ENCODE measurements at regions not wholly inside any gene's neighbourhood (a gene's known extent, or its start where the extent isn't known, plus 50 kb on each side); places are given as distances from the start of the nearest gene placed in this dataset.
A peak's percentile ranks its signal among the peaks of the same experiment; 100 is the strongest.

- peak overlapping the region; percentile 63 for H3K27ac Mint-ChIP-seq
- Histone ChIP-seq H3K27ac (ENCODE audit: low read length in 2 of 2) (no peak overlapping the region), H3K4me1 (ENCODE audit: control insufficient read depth in 2 of 2, insufficient read depth in 2 of 2, low read length in 2 of 2) (peaks cover 35 to 54% of the 10 kb centered on the region in 2 donors), H3K36me3 (replicated peaks in 1 of 2; ENCODE audit: control extremely low read depth in 1 of 2, control insufficient read depth in 1 of 2, extremely low read depth in 1 of 2, insufficient read depth in 2 of 2, low read length in 1 of 2) (no peaks in the 10 kb centered on the region), H2AFZ (ENCODE audit: insufficient read depth, low read depth, low read length, poor library complexity, severe bottlenecking) (no peak overlapping the region), H4K20me1 (ENCODE audit: control insufficient read depth, insufficient read depth, low read length, poor library complexity, severe bottlenecking) (no peaks in the 10 kb centered on the region), H3K79me2 (ENCODE audit: control insufficient read depth, insufficient read depth, low read length) (no peaks in the 10 kb centered on the region), H3K4me3 (ENCODE audit: control extremely low read depth in 1 of 5, extremely low read depth in 1 of 5, insufficient read depth in 1 of 5, low read depth in 2 of 5, low read length in 4 of 5) (no peak overlapping the region), H3K9me3 (ENCODE audit: control extremely low read depth in 1 of 3, control insufficient read depth in 2 of 3, insufficient read depth in 1 of 3, low read length in 2 of 3) (peaks cover 0 to 7% (median 0%) of the 10 kb centered on the region in 3 donors), H3K9ac (ENCODE audit: low read length) (no peak overlapping the region), H3K27me3 (replicated peaks in 1 of 4; ENCODE audit: control extremely low read depth in 1 of 4, control insufficient read depth in 3 of 4, insufficient read depth in 4 of 4, low read length in 3 of 4) (no peaks in the 10 kb centered on the region), H3K4me2 (replicated peaks; ENCODE audit: low read depth, low read length, poor library complexity, severe bottlenecking) (peak overlapping the region; percentile 79)
- H3K27me3 Mint-ChIP-seq, result no peaks in the 10 kb centered on the region
- 92% methylated on average over 11 of the region's 11 CpGs for WGBS (ENCODE audit: insufficient coverage)
- H3K9me3 Mint-ChIP-seq (ENCODE audit: insufficient read depth), result no peaks in the 10 kb centered on the region
- peaks cover 48% of the 10 kb centered on the region for H3K4me1 Mint-ChIP-seq
- ChIA-PET CTCF (no interaction called here), POLR2A (no interaction called here)
- DNase-seq (no peak), ATAC-seq (ENCODE audit: low read depth) (no peak)
- TF ChIP-seq EZH2 (IDR thresholded peaks at IDR 0.05; ENCODE audit: borderline replicate concordance, insufficient read depth, low read depth, low read length, poor library complexity, severe bottlenecking), result no peak
- TF ChIP-seq, protein P1, sequence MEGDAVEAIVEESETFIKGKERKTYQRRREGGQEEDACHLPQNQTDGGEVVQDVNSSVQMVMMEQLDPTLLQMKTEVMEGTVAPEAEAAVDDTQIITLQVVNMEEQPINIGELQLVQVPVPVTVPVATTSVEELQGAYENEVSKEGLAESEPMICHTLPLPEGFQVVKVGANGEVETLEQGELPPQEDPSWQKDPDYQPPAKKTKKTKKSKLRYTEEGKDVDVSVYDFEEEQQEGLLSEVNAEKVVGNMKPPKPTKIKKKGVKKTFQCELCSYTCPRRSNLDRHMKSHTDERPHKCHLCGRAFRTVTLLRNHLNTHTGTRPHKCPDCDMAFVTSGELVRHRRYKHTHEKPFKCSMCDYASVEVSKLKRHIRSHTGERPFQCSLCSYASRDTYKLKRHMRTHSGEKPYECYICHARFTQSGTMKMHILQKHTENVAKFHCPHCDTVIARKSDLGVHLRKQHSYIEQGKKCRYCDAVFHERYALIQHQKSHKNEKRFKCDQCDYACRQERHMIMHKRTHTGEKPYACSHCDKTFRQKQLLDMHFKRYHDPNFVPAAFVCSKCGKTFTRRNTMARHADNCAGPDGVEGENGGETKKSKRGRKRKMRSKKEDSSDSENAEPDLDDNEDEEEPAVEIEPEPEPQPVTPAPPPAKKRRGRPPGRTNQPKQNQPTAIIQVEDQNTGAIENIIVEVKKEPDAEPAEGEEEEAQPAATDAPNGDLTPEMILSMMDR (IDR thresholded peaks at IDR 0.05), result no peak
- intact Hi-C loops (cut with micrococcal nuclease), result loop anchor here (5.0 kb wide), 2 partner anchors 60 to 115 kb away; partner anchors contain the start of gene MEF2A
- H3K4me3 Mint-ChIP-seq, result peak overlapping the region; percentile 75
Observed at GRCh38 chr15:99452010-99452409, 113.8 kb upstream of the MEF2A start.

GRCh38 chr15:99452728-99453636 lies 112.8 kb upstream of the MEF2A start:
- ATAC-seq (ENCODE audit: low read depth), result peak; percentile 80
- WGBS (ENCODE audit: insufficient coverage), result 36% methylated on average over 23 of the region's 24 CpGs

More at GRCh38 chr15:99452728-99453636, 112.8 kb upstream of the MEF2A start:
- Histone ChIP-seq H3K9me3 (ENCODE audit: control extremely low read depth in 1 of 3, control insufficient read depth in 2 of 3, insufficient read depth in 1 of 3, low read length in 2 of 3) (peaks cover 0 to 6% (median 2%) of the 10 kb centered on the region in 3 donors), H3K4me3 (ENCODE audit: control extremely low read depth in 1 of 5, extremely low read depth in 1 of 5, insufficient read depth in 1 of 5, low read depth in 2 of 5, low read length in 4 of 5) (peak overlapping the region in 4 of 5 experiments; percentile 24 to 49 (median 44)), H3K9ac (ENCODE audit: low read length) (peak overlapping the region; percentile 56), H3K27ac (ENCODE audit: low read length in 2 of 2) (peak overlapping the region in 1 of 2 donors; percentile 13), H3K36me3 (replicated peaks in 1 of 2; ENCODE audit: control extremely low read depth in 1 of 2, control insufficient read depth in 1 of 2, extremely low read depth in 1 of 2, insufficient read depth in 2 of 2, low read length in 1 of 2) (no peaks in the 10 kb centered on the region), H3K4me1 (ENCODE audit: control insufficient read depth in 2 of 2, insufficient read depth in 2 of 2, low read length in 2 of 2) (peaks cover 32 to 45% of the 10 kb centered on the region in 2 donors), H4K20me1 (ENCODE audit: control insufficient read depth, insufficient read depth, low read length, poor library complexity, severe bottlenecking) (no peaks in the 10 kb centered on the region), H2AFZ (ENCODE audit: insufficient read depth, low read depth, low read length, poor library complexity, severe bottlenecking) (peak overlapping the region; percentile 68), H3K79me2 (ENCODE audit: control insufficient read depth, insufficient read depth, low read length) (no peaks in the 10 kb centered on the region), H3K27me3 (replicated peaks in 1 of 4; ENCODE audit: control extremely low read depth in 1 of 4, control insufficient read depth in 3 of 4, insufficient read depth in 4 of 4, low read length in 3 of 4) (no peaks in the 10 kb centered on the region), H3K4me2 (replicated peaks; ENCODE audit: low read depth, low read length, poor library complexity, severe bottlenecking) (peak overlapping the region; percentile 79)
- Mint-ChIP-seq H3K4me1 (peaks cover 46% of the 10 kb centered on the region), H3K4me3 (peak overlapping the region; percentile 75), H3K27ac (peak overlapping the region; percentile 50), H3K27me3 (no peaks in the 10 kb centered on the region), H3K9me3 (ENCODE audit: insufficient read depth) (peaks cover 5% of the 10 kb centered on the region)
- TF ChIP-seq EZH2 (IDR thresholded peaks at IDR 0.05; ENCODE audit: borderline replicate concordance, insufficient read depth, low read depth, low read length, poor library complexity, severe bottlenecking), result no peak
- TF ChIP-seq, protein P1 (IDR thresholded peaks at IDR 0.05), result no peak
- CTCF ChIA-PET, result interaction anchor here (0.8 to 1.4 kb wide), 2 partner anchors 23 to 251 kb away, joined by 3 read pairs; no protein-coding TSS in a partner anchor
- DNase-seq, result peak; percentile 57
- intact Hi-C loops (cut with micrococcal nuclease), result loop anchor here (5.0 kb wide), 2 partner anchors 59 to 114 kb away; partner anchors contain the start of gene MEF2A
- POLR2A ChIA-PET, result interaction anchor here (0.9 kb wide), 1 partner anchor 113 kb away, joined by 8 read pairs; the partner anchor contains the start of gene MEF2A
